Stimulated activated CD4-positive, alpha-beta T cell treated with anti-CD3 and anti-CD28 coated beads, TNF-alpha, amount 100 ng/mL, for 24 hours (primary cell): ENCODE measurements at regions not wholly inside any gene's neighbourhood (a gene's known extent, or its start where the extent isn't known, plus 50 kb on each side); places are given as distances from the start of the nearest gene placed in this dataset.
"Not testable (repeated sequence)": the region's sequence is repeated elsewhere in the genome, so short reads cannot be mapped to it uniquely, and the experiment has no call there.

Experiments
- DNase-seq, 3 experiments: peaks; one replicate each; pipeline ENCODE4 v3.0.0-alpha.2; 2020; ENCODE audit warnings: low read depth in 3 of 3

GRCh38 chr2:53536583-53537361 lies 230.8 kb upstream of the CHAC2 start:
- DNase-seq, result no peak

DNA sequence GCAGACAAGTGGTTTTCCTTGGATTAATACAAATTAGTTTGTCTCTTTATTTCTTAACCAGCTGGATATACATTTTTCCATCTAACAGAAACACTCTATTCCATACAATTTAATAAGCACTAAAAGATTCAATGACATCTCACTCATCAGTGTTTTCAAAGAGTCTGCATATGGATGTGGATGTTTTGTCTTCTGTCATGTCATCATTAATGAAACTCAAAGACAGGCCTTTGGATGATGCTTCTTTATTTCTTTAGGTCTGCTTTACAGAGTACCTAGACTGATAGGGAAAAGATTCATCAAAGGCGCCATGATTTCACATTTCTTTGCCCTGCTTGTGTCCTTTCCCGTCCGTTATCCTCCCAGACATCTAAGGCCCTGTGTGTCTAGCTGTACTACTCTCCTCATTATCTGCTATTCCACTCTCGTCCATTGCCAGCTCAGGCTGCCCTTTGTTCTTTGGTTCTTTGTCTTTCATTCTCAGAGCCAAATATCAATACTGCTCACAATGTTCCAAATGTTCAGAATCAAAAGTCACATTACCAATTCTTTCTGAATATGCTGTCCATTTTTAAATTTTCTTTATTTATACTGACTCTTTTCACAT lies 232.3 kb upstream of the CHAC2 start:
- DNase-seq, result no peak

GRCh38 chr2:53530126-53530525 lies 237.5 kb upstream of the CHAC2 start:
- no peak for DNase-seq

- DNase-seq, result no peak
Observed at GRCh38 chr2:53527056-53527455, 240.5 kb upstream of the CHAC2 start.

DNA sequence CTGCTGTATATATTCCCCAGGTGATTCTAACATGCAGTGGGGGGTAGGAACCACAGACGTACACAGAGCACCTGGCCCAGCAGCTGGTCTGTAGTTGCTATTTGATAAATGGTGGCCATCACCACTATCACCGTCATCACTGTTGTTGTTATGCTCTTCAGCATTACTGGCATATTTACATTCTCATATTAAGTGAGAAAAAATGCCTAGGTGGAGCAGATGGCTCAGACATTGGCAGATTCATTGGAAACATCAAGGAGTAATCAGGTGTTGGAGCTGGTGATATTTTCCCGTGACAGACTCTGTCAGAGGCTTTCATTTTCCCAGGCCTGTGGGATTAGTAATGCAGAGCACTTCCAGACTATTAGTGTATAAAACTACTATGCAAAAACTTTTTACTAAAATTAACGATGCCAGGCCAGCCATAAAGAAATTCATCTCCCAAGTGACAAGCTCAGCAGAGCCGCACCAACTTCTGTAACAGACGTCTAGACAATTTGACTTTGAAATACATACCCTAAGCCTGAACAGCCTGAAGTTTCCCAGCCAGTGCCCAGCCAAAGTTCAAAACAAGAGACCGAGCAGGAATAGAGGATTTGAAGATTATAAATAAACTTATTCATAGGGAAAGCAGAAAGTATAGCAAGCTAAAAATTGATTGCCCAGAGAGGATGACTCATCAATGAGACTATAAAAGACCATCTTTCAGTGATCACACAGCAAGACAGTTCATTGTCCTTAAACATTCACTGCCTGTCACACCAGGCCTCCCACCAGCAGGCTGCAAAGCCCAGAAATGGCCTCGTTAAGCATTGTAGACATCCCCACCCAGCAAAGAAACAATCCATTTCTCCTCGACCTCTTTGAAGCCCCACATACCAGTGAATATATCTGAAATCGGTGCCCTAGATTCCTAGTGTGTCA lies 247.4 kb upstream of the CHAC2 start:
- no peak for DNase-seq

DNA sequence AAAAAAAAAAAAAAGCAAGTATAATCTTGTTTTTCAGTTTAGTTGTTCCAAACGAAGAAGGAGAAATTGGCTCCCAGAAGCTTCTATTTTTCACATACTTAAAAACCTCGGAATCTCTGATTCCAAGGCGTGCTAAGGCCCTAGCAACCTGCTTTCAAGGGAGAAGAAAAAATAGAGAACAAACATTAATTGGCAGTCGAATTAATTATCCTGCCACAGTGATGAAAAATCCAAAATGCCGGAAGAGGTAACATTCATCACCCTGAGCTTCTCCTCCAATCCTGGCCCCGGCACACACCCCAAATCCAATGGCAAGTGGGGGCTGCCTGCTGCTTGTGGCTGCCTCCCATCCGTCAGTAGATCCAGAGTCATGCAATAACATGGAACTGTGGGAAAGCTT lies 250.2 kb upstream of the CHAC2 start:
- DNase-seq, result no peak

DNA sequence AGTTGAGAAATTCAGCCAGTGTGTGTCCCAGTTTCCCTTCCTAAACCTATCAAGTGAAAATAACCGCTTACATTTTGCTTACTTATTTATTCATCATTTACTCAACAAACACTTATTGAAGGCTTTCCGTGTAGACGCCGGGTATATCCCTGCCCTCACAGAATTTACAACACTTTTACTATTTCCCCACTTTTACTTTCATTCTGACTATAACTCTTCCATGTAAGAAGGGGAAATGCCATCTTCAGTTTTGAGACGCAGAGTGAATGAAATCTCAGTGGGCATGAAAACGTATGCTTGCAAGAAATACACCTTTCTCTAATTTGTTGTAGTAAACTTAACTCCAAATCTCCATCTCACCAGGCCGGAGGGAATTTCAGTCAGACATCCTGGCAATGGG lies 251.0 kb upstream of the CHAC2 start:
- no peak for DNase-seq

GRCh38 chr2:53515435-53516332 lies 251.9 kb upstream of the CHAC2 start:
- DNase-seq, result no peak

DNA sequence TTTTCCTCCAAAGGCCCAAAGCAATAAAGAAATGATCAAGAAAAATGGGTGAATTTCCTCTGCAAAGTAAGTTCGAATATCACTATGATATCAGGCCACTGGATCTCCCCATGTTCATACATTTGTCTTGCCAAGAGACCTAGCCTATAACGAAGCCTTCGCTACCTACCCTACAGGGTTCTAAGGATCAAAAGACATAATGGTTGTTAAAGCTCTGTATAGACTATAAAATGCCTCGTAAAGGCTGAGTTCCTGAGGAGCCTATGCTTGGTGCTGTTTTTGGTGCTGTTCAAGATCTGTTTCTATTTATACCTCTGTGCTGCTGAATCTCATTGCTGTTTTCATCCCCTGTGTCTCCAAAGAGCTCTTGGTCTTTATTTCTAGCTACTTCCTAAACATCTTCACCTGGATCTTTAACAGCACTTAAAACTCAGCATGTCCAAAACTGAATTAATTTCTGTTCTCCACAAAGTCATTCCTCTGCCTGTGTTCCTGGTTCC lies 254.4 kb upstream of the CHAC2 start:
- no peak for DNase-seq

- DNase-seq, result no peak
Observed at GRCh38 chr2:53512071-53512826, 255.4 kb upstream of the CHAC2 start.

DNA sequence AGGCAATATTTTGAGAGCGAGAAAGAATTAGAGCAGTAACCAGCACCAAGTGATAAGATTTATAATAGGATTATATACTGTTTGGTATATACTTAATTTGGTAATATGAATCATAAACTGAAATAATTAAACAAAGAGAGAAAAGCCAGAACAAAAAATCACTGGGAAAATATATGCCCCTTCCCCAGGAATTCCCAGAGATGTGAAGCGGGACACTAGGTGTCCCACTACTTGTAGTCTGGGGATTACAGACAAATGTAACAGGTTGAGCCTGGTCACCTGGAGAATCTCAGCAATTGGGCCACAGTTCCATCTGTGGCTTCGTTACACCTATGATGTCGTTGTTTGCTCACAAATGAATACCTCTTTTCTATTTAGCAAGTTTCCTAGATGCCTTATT lies 256.1 kb upstream of the CHAC2 start:
- DNase-seq, result no peak

GRCh38 chr2:53510401-53510800 lies 257.2 kb upstream of the CHAC2 start:
- no peak for DNase-seq

- no peak for DNase-seq
Observed at GRCh38 chr2:53509831-53510388, 257.7 kb upstream of the CHAC2 start.

DNA sequence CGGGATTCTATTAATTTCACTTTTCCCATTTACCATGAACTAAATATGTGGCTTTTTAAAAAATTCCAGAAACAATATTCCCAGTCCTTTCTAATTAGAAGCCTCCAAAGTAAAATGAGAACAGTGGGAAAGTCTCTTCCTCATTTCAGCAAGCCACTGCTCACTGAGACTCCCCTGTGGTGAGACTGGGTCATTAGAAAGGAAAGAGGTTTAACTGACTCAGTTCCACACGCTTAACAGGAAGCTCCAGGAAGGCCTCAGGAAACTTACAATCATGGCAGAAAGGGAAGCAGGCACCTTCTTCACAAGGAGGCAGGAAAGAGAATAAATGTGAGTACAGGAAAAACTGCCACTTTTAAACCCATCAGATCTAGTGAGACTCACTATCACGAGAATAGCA lies 258.9 kb upstream of the CHAC2 start:
- no peak for DNase-seq

GRCh38 chr2:53507070-53507469 lies 260.5 kb upstream of the CHAC2 start:
- not testable (repeated sequence) for DNase-seq

- no peak for DNase-seq
Observed at GRCh38 chr2:53505826-53506225, 261.8 kb upstream of the CHAC2 start.

- DNase-seq, result no peak
Observed at GRCh38 chr2:53504507-53504906, 263.1 kb upstream of the CHAC2 start.

GRCh38 chr2:53500181-53500580 lies 267.4 kb upstream of the CHAC2 start:
- no peak for DNase-seq

DNA sequence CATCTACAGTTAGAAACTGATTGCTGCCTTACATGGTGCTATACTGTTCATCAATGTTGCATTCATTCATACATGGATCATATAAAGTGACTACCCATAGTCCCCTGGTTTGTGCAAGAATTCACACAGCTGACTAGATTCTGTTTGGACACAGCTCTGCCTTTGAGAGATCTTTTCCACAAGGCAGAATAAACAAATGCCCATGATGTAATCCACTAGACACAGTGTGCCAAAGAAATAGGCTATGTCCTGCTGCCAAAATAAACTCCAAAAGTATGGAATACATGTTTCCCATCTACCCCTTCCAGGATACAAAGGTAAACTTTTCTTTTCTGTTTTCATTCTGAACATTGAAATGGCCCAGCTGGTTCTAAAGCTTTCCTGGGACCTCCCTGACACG lies 269.4 kb upstream of the CHAC2 start:
- DNase-seq, result no peak

- no peak for DNase-seq
Observed at GRCh38 chr2:53497020-53497419, 270.6 kb upstream of the CHAC2 start.
